ENCODE measurements at regions not wholly inside any gene's neighbourhood (a gene's known extent, or its start where the extent isn't known, plus 50 kb on each side); places are given as distances from the start of the nearest gene placed in this dataset.

- H3K4me3 Mint-ChIP-seq: no peak overlapping the region
- TF ChIP-seq RORB (CRISPR knock-in tag; IDR thresholded peaks at IDR 0.05) (no peak), FOXP4 (CRISPR knock-in tag; IDR thresholded peaks at IDR 0.05) (no peak), MAX (CRISPR knock-in tag; IDR thresholded peaks at IDR 0.05) (no peak), PRRX2 (CRISPR knock-in tag; IDR thresholded peaks at IDR 0.05) (no peak), ZNF671 (CRISPR knock-in tag; IDR thresholded peaks at IDR 0.05) (no peak)
- 0 out of 2 replicates have a peak, but pooled peaks cover 3% of the 10 kb centered on the region for H3K4me1 Mint-ChIP-seq
- POLR2A ChIA-PET: no interaction called here
- no peak overlapping the region for H3K27ac Mint-ChIP-seq
- H3K9me3 Mint-ChIP-seq: peaks cover 53% of the 10 kb centered on the region
- DNase-seq (ENCODE audit: low spot score): no peak
- peaks cover 30% of the 10 kb centered on the region for H3K27me3 Mint-ChIP-seq (ENCODE audit: low read depth)
- CTCF ChIA-PET: no interaction called here
- H3K36me3 Mint-ChIP-seq: peaks cover 43% of the 10 kb centered on the region
- no peak for ATAC-seq
These were observed 556.2 kb upstream of the CHRM3 start for GRCh38 chr1:238830036-238830611.

- H3K4me3 Mint-ChIP-seq: no peak overlapping the region
- H3K9me3 Mint-ChIP-seq: peaks cover 59% of the 10 kb centered on the region
- H3K27me3 Mint-ChIP-seq (ENCODE audit: low read depth): peaks cover 11% of the 10 kb centered on the region
- POLR2A ChIA-PET: no interaction called here
- CTCF ChIA-PET: interaction anchor here (0.6 kb wide), 1 partner anchor 1037 kb away, joined by 3 read pairs; no protein-coding TSS in a partner anchor
- no peak overlapping the region for H3K27ac Mint-ChIP-seq
- ATAC-seq (no peak), DNase-seq (ENCODE audit: low spot score) (no peak)
- 0 out of 2 replicates have a peak, but pooled peaks cover 2% of the 10 kb centered on the region for H3K4me1 Mint-ChIP-seq
- peaks cover 33% of the 10 kb centered on the region for H3K36me3 Mint-ChIP-seq
- TF ChIP-seq ZNF281 (CRISPR knock-in tag; IDR thresholded peaks at IDR 0.05): no peak
- no peak for TF ChIP-seq ETV6 (CRISPR knock-in tag; IDR thresholded peaks at IDR 0.05)
- no peak for TF ChIP-seq STAT6 (CRISPR knock-in tag; conservative IDR thresholded peaks at IDR 0.05; ENCODE audit: low read depth)
- TF ChIP-seq RELA (CRISPR knock-in tag; IDR thresholded peaks at IDR 0.05; ENCODE audit: borderline replicate concordance): no peak
- TF ChIP-seq CDX4 (CRISPR knock-in tag; IDR thresholded peaks at IDR 0.05; ENCODE audit: borderline replicate concordance): no peak
- no peak for TF ChIP-seq FOXJ3 (CRISPR knock-in tag; IDR thresholded peaks at IDR 0.05; ENCODE audit: borderline replicate concordance)
- TF ChIP-seq RORB (CRISPR knock-in tag; IDR thresholded peaks at IDR 0.05): no peak
- no peak for TF ChIP-seq ZNF263 (CRISPR knock-in tag; IDR thresholded peaks at IDR 0.05; ENCODE audit: low read depth)
- TF ChIP-seq SMAD4 (CRISPR knock-in tag; IDR thresholded peaks at IDR 0.05): no peak
- TF ChIP-seq IRF1 (CRISPR knock-in tag; IDR thresholded peaks at IDR 0.05): no peak
- TF ChIP-seq ZNF138 (CRISPR knock-in tag; conservative IDR thresholded peaks at IDR 0.05): no peak
- TF ChIP-seq ZMAT4 (CRISPR knock-in tag; IDR thresholded peaks at IDR 0.05): no peak
- TF ChIP-seq PRRX2 (CRISPR knock-in tag; IDR thresholded peaks at IDR 0.05): no peak
- TF ChIP-seq ELF4 (CRISPR knock-in tag; IDR thresholded peaks at IDR 0.05; ENCODE audit: low read depth): no peak
These were observed 559.5 kb upstream of the CHRM3 start for GRCh38 chr1:238826891-238827290.
